Right lobe of liver (tissue), 6 donors: ENCODE measurements at regions not wholly inside any gene's neighbourhood (a gene's known extent, or its start where the extent isn't known, plus 50 kb on each side); places are given as distances from the start of the nearest gene placed in this dataset.
A peak's percentile ranks its signal among the peaks of the same experiment; 100 is the strongest.
"Not testable (repeated sequence)": the region's sequence is repeated elsewhere in the genome, so short reads cannot be mapped to it uniquely, and the experiment has no call there.

ENCODE experiments used
- ATAC-seq, 4 donors: fragments of 200-7000 bp; cut with Tn5 transposase; one replicate each; pipeline ENCODE4 v1.9.1; 2020; ENCODE audit warnings: mild to moderate bottlenecking in 4 of 4, moderate library complexity in 4 of 4
- DNase-seq, 3 donors: peaks; one replicate each; pipeline ENCODE4 v3.0.0-alpha.2; 2020
- H3K27ac ChIP-seq, 3 donors: fragments of 200-600 bp; one replicate each; pipeline ENCODE4 v1.8.0; 2022
- H3K27me3 ChIP-seq, 2 donors: fragments of 200-600 bp; one replicate each; pipeline ENCODE4 v1.8.0; 2022
- H3K36me3 ChIP-seq, 4 donors: fragments of 200-600 bp; sonication (generic) in 1 of 4; one replicate each; pipeline versions ENCODE4 v1.5.1 to v1.8.0; 2017 to 2022; ENCODE audit warnings: control low read depth in 1 of 4
- H3K4me1 ChIP-seq, 4 donors: fragments of 200-600 bp; sonication (generic) in 1 of 4; one replicate each; pipeline versions ENCODE4 v1.5.1 to v1.8.0; 2017 to 2022; ENCODE audit warnings: control low read depth in 1 of 4
- H3K4me3 ChIP-seq, 3 donors: fragments of 200-600 bp; one replicate each; pipeline ENCODE4 v1.8.0; 2022
- H3K9me3 ChIP-seq, 4 donors: fragments of 200-600 bp; sonication (generic) in 1 of 4; one replicate each; pipeline versions ENCODE4 v1.5.1 to v1.8.0; 2017 to 2022; ENCODE audit warnings: control low read depth in 1 of 4
- POLR2A ChIP-seq: fragments of 450-650 bp; IDR thresholded peaks from one replicate; pipeline ENCODE4 v1.6.1; 2017; ENCODE audit warnings: antibody characterized with exemption, mild to moderate bottlenecking
- WGBS: methylation state at CpG from one replicate; pipeline ENCODE4 v1.1.6; 2018; ENCODE audit warnings: low coverage, low lambda C conversion rate; ENCODE audit not compliant: insufficient coverage; ENCODE audit errors: missing lambda C conversion rate; 5-methylcytosine and 5-hydroxymethylcytosine counted together
- intact Hi-C, 2 donors: fragments of 100-400 bp; cut with DNase I; formaldehyde crosslinking; loops; one replicate each; pipeline versions ENCODE4 v1.11.2 to v1.14.1; 2022
- TF ChIP-seq, protein P1 (sequence below), 4 donors: fragments of 200-600 bp in 3 of 4; fragments of 450-650 bp in 1 of 4; IDR thresholded peaks; one replicate each; pipeline versions ENCODE4 v1.5.1 to v1.8.0; 2016 to 2022; ENCODE audit warnings: antibody characterized with exemption in 4 of 4, mild to moderate bottlenecking in 2 of 4
- donor health status: DM: no; HTN: yes; CAD: no.
- donor health status: DM: no; HTN: no; CAD: no.
- donor health status: DM: no; HTN: no; CAD: no.
- donor health status: DM: no; HTN: yes; CAD: no.
- donor health status: DM: no; HTN: yes; CAD: no.

DNA sequence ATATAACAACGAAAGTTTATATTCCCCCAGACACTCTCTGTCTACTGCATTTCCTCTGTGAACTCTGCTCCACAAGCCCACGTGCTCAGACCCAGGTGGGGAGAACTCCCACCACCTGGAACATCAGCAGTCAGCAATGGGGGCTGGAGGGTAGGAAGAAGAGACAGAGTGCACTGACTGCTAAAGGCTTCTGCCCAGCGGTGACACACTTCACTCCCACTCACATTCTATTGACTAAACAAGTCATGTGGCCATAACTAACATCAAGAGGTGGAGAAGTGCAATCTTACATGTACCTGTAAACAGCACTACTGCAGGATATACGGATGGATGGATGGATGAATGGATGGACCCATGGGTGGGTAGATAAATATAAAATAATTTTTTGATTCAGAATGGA lies 122.2 kb downstream of the MPP7 start:
- Histone ChIP-seq H3K36me3 (no peaks in the 10 kb centered on the region), H3K27me3 (no peaks in the 10 kb centered on the region), H3K4me1 (peaks cover 0 to 19% (median 0%) of the 10 kb centered on the region in 4 donors), H3K27ac (no peak overlapping the region), H3K4me3 (no peak overlapping the region), H3K9me3 (no peaks in the 10 kb centered on the region)
- WGBS, result 32% methylated on average over 4 of the region's 4 CpGs
- intact Hi-C loops, result no loop called here
- TF ChIP-seq, protein P1, sequence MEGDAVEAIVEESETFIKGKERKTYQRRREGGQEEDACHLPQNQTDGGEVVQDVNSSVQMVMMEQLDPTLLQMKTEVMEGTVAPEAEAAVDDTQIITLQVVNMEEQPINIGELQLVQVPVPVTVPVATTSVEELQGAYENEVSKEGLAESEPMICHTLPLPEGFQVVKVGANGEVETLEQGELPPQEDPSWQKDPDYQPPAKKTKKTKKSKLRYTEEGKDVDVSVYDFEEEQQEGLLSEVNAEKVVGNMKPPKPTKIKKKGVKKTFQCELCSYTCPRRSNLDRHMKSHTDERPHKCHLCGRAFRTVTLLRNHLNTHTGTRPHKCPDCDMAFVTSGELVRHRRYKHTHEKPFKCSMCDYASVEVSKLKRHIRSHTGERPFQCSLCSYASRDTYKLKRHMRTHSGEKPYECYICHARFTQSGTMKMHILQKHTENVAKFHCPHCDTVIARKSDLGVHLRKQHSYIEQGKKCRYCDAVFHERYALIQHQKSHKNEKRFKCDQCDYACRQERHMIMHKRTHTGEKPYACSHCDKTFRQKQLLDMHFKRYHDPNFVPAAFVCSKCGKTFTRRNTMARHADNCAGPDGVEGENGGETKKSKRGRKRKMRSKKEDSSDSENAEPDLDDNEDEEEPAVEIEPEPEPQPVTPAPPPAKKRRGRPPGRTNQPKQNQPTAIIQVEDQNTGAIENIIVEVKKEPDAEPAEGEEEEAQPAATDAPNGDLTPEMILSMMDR (IDR thresholded peaks at IDR 0.05), result no peak
- no peak for TF ChIP-seq POLR2A
- DNase-seq (no peak), ATAC-seq (peak in 1 of 4 donors; percentile 73)

DNA sequence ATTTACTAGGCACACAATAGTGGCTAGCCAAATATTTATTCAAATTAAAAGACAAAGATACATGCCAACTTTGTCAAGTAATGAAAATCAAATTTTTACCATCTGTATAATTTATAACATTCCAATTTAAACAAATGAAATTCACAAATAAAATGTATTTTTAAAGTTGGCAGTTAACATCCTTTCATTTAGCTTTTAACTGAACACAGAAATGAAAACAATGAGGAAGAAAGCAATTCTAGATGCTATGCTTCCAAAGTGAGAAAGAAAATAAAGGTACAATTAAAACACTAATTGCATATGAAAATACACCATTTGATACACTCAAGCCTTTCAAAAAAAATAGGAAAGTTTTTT lies 123.1 kb downstream of the MPP7 start:
- intact Hi-C loops, result no loop called here
- H3K4me3 ChIP-seq, result no peak overlapping the region

DNA sequence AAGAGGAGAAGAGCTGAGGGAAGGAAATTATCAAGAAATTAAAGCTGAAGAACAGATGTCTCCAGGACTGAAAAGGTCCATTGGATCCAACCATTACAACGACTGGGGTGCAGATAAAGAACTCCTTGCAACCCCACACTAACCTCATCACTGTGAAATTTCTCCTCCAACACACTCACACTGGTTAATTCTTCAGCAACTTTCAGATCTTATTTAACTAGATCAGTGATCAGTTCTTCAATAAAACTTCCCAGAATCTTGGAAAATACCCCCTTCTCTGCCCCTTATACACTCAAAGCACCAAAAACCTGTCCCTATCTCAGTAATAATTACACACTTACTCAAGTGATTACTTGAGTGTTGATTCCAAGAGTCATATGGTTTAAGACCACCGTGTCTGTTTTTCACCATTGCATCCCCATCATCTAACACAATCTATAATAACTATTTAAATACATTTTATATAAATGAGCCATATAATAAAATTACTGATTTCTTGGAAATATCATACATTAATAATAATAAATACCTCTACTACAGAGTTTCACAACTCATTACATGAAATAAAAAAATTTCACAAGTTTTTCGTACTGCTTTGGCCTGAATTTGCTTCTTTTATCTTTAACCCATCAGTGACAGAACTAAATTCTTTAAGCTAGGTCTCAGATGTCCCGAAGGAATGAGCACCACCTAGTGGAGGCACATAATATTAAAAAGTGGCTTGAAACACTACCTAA lies 123.7 kb downstream of the MPP7 start:
- Histone ChIP-seq H3K27ac (peak overlapping the region in 2 of 3 donors; percentile 66 to 78), H3K9me3 (no peaks in the 10 kb centered on the region), H3K4me1 (peaks cover 0 to 19% (median 0%) of the 10 kb centered on the region in 4 donors), H3K27me3 (no peaks in the 10 kb centered on the region), H3K4me3 (no peak overlapping the region), H3K36me3 (no peaks in the 10 kb centered on the region)
- intact Hi-C loops, result no loop called here
- WGBS, result 6% methylated on average over 4 of the region's 4 CpGs
- TF ChIP-seq, protein P1 (IDR thresholded peaks at IDR 0.05), result peak; percentile 75 to 82 (median 82)
- TF ChIP-seq POLR2A, result no peak
- DNase-seq (no peak), ATAC-seq (peak; percentile 74 to 81 (median 74))

More for the DNA sequence above, 123.1 kb downstream of the MPP7 start:
- no peak for DNase-seq
- TF ChIP-seq, protein P1 (IDR thresholded peaks at IDR 0.05), result no peak
- no peak for TF ChIP-seq POLR2A
- no peaks in the 10 kb centered on the region for H3K27me3 ChIP-seq
- no peak overlapping the region for H3K27ac ChIP-seq
- no peaks in the 10 kb centered on the region for H3K36me3 ChIP-seq
- no peaks in the 10 kb centered on the region for H3K9me3 ChIP-seq
- ATAC-seq, result no peak
- peaks cover 0 to 19% (median 0%) of the 10 kb centered on the region in 4 donors for H3K4me1 ChIP-seq

DNA sequence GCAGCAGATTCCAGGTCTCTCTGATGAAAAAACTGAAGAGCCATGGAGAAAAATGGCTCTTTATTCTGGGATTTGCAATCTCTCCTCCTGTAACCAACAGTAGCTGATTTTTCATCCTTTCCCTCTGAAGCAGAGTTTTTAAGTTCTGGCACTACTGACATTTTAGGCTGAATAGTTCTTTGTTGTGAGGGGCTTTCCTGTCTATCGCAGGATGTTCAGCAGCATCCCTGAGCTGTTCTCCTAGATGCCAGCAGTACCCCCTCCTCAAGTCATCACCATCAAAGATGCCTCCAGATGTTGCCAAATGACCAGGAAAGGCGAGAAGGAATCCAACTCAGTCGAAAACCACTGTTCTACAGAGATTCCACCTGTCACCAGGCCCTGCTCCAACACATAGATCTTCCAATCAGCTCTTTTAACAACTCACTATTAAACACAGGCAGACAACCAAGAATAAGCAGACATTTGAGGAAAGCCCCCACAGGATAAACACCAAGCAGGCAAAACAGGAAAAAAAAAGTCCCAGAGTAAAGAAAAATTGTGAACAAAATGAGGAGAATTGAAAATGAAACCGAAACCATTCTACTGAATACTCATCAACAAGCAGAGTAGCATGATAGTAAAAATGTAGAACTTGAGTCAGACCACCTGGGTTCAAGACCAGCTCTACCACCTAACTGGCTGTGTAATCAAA lies 124.8 kb downstream of the MPP7 start:
- no peak for DNase-seq
- ATAC-seq, result peak; percentile 52 to 76 (median 64)
- Histone ChIP-seq H3K9me3 (no peaks in the 10 kb centered on the region), H3K27me3 (no peaks in the 10 kb centered on the region), H3K4me3 (peak overlapping the region in 2 of 3 donors; percentile 3 to 23), H3K4me1 (peaks cover 0 to 19% (median 0%) of the 10 kb centered on the region in 4 donors), H3K27ac (peak overlapping the region; percentile 30 to 78 (median 66)), H3K36me3 (no peaks in the 10 kb centered on the region)
- WGBS, result 39% methylated on average over 4 of the region's 4 CpGs
- TF ChIP-seq, protein P1 (IDR thresholded peaks at IDR 0.05), result no peak
- no peak for TF ChIP-seq POLR2A
- intact Hi-C loops, result no loop called here

DNA sequence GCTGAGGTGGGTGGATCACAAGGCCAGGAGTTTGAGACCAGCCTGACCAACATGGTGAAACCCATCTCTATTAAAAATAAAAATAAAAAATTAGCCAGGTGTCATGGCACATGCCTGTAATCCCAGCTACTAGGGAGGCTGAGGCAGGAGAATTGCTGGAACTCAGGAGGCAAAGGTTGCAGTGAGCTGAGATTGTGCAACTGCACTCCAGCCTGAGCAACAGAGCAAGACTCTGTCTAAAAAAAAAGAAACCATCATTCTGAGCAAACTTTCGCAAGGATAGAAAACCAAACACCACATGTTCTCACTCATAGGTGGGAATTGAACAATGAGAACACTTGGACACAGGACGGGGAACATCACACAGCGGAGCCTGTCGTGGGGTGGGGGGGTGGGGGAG lies 126.4 kb downstream of the MPP7 start:
- Histone ChIP-seq H3K4me1 (peaks cover 0 to 28% (median 4%) of the 10 kb centered on the region in 4 donors), H3K27ac (peak overlapping the region in 1 of 3 donors; percentile 66)
- H3K27me3 ChIP-seq, H3K9me3 ChIP-seq, H3K4me3 ChIP-seq, H3K36me3 ChIP-seq, intact Hi-C loops: not testable (repeated sequence)
- peak in 2 of 3 donors; percentile 39 to 61 for DNase-seq
- 18% methylated on average over 4 of the region's 4 CpGs for WGBS
- peak; percentile 11 to 67 (median 32) for ATAC-seq
